A549 (cell line): ENCODE measurements at regions not wholly inside any gene's neighbourhood (a gene's known extent, or its start where the extent isn't known, plus 50 kb on each side); places are given as distances from the start of the nearest gene placed in this dataset.

Source experiments
- ATAC-seq, 2 experiments: fragments of 200-7000 bp in 1 of 2; fragments of >200 bp in 1 of 2; cut with Nextera tagmentation in 1 of 2; cut with Tn5 transposase in 1 of 2; 3 replicates each; pipeline versions ENCODE4 v1.8.0 to v1.9.1; 2018 to 2020; ENCODE audit warnings: mild to moderate bottlenecking in 1 of 2, moderate library complexity in 1 of 2
- CTCF ChIA-PET: fragments of 300-600 bp; sonication (Branson Sonifier 250); formaldehyde crosslinking; extraction: SDS; loops from one replicate; lab custom pipeline; 2021; ENCODE audit warnings: antibody characterized with exemption, inconsistent platforms; lab: Yijun Ruan, JAX
- POLR2A ChIA-PET: fragments of 350-600 bp; formaldehyde crosslinking; extraction: SDS; loops from one replicate; lab custom pipeline; 2021; ENCODE audit warnings: antibody characterized with exemption, inconsistent platforms; lab: Yijun Ruan, JAX
- DNase-seq, 2 experiments: peaks; one replicate each; pipeline versions ENCODE4 v3.0.0 to v3.0.0-alpha.2; 2011 to 2016; ENCODE audit warnings: low read depth in 1 of 2, low spot score in 1 of 2
- FAIRE-seq: peaks from 2 replicates; lab custom pipeline; 2011; peaks lifted over from hg19 to GRCh38; lab: Jason Lieb, UNC
- H3K27ac ChIP-seq, 2 experiments: fragments of >200 bp; sonication (Bioruptor Twin); formaldehyde crosslinking; 3 replicates each; pipeline ENCODE4 v1.5.1; 2016 to 2017
- H3K4me1 ChIP-seq: fragments of >200 bp; sonication (Bioruptor Twin); formaldehyde crosslinking; 3 replicates; pipeline ENCODE4 v1.6.1; 2016
- H3K4me2 ChIP-seq: fragments of >200 bp; sonication (Bioruptor Twin); formaldehyde crosslinking; 3 replicates; pipeline ENCODE4 v1.6.1; 2016
- H3K4me3 ChIP-seq: fragments of >200 bp; sonication (Bioruptor Twin); formaldehyde crosslinking; 3 replicates; pipeline ENCODE4 v1.5.1; 2016
- H3K9me3 ChIP-seq: fragments of >200 bp; sonication (Bioruptor Twin); formaldehyde crosslinking; 3 replicates; pipeline ENCODE4 v1.6.1; 2016
- ATOH8 ChIP-seq: fragments of 250-450 bp; sonication (Bioruptor Pico); IDR thresholded peaks from 2 replicates; pipeline ENCODE4 v1.5.0; 2020; ENCODE audit warnings: low read depth, mild to moderate bottlenecking, moderate library complexity
- CBX8 ChIP-seq: fragments of 200-600 bp; sonication (generic); IDR thresholded peaks from 2 replicates; pipeline ENCODE4 v1.6.1; 2016
- CEBPB ChIP-seq, 2 experiments: fragments of >200 bp in 1 of 2; sonication (Bioruptor Twin) in 1 of 2; formaldehyde crosslinking in 1 of 2; IDR thresholded peaks; 2 replicates each; pipeline ENCODE4 v1.6.1; 2012 to 2016
- CHD2 ChIP-seq: fragments of 150-350 bp; IDR thresholded peaks from 2 replicates; pipeline ENCODE4 v1.6.1; 2014; ENCODE audit warnings: low read length; ENCODE audit not compliant: partially characterized antibody
- E2F6 ChIP-seq: IDR thresholded peaks from 2 replicates; pipeline ENCODE4 v1.6.1; 2012; ENCODE audit warnings: low read depth, borderline replicate concordance
- FOSL2 ChIP-seq, 2 experiments: fragments of 450-650 bp in 1 of 2; fragments of >200 bp in 1 of 2; sonication (Bioruptor Twin) in 1 of 2; formaldehyde crosslinking; IDR thresholded peaks; 2 replicates each; pipeline versions ENCODE4 v1.5.0 to v1.6.1; 2016 to 2020; ENCODE audit warnings: mild to moderate bottlenecking in 1 of 2, moderate library complexity in 1 of 2
- HOXA7 ChIP-seq: fragments of 250-450 bp; sonication (Bioruptor Pico); IDR thresholded peaks from 2 replicates; pipeline ENCODE4 v1.5.0; 2020; ENCODE audit warnings: mild to moderate bottlenecking, moderate library complexity
- HOXB13 ChIP-seq: fragments of 250-450 bp; sonication (Bioruptor Pico); IDR thresholded peaks from 2 replicates; pipeline ENCODE4 v1.5.0; 2020; ENCODE audit warnings: low read depth, mild to moderate bottlenecking, moderate library complexity
- JUN ChIP-seq, 2 experiments: fragments of >200 bp; sonication (Bioruptor Twin); formaldehyde crosslinking; IDR thresholded peaks; 2 replicates in 1 of 2; 3 replicates in 1 of 2; pipeline ENCODE4 v1.6.1; 2016 to 2017
- JUNB ChIP-seq: fragments of >200 bp; sonication (Bioruptor Twin); formaldehyde crosslinking; IDR thresholded peaks from 2 replicates; pipeline ENCODE4 v1.6.1; 2016
- KDM1A ChIP-seq: fragments of 200-600 bp; sonication (generic); IDR thresholded peaks from 2 replicates; pipeline ENCODE4 v1.6.1; 2016; ENCODE audit warnings: low read depth, mild to moderate bottlenecking
- KDM5A ChIP-seq: fragments of 200-600 bp; sonication (generic); IDR thresholded peaks from 2 replicates; pipeline ENCODE4 v1.6.1; 2016; ENCODE audit warnings: antibody characterized with exemption, mild to moderate bottlenecking
- MYC ChIP-seq: IDR thresholded peaks from 2 replicates; pipeline ENCODE4 v1.6.1; 2012; ENCODE audit warnings: mild to moderate bottlenecking, inconsistent platforms, low read length, improper control_type of control experiment, borderline replicate concordance
- NFE2L2 ChIP-seq: fragments of 150-350 bp; conservative IDR thresholded peaks from 2 replicates; pipeline ENCODE4 v1.6.1; 2014; ENCODE audit warnings: low read length
- POLR2AphosphoS2 ChIP-seq: conservative IDR thresholded peaks from 2 replicates; pipeline ENCODE4 v1.6.1; 2012; ENCODE audit warnings: low read length, improper control_type of control experiment, inconsistent platforms
- REST ChIP-seq: fragments of 200-600 bp; sonication (generic); IDR thresholded peaks from 2 replicates; pipeline ENCODE4 v1.6.1; 2016; ENCODE audit warnings: antibody characterized with exemption, mild to moderate bottlenecking, moderate library complexity
- RFX5 ChIP-seq: fragments of 450-650 bp; IDR thresholded peaks from 2 replicates; pipeline ENCODE4 v1.7.1; 2014; ENCODE audit warnings: antibody characterized with exemption, mild to moderate bottlenecking, moderate library complexity
- RNF2 ChIP-seq: fragments of 200-600 bp; sonication (generic); IDR thresholded peaks from 2 replicates; pipeline ENCODE4 v1.6.1; 2016; ENCODE audit warnings: low read depth, mild to moderate bottlenecking, antibody characterized with exemption, moderate library complexity, borderline replicate concordance
- ZC3H11A ChIP-seq: fragments of 450-650 bp; IDR thresholded peaks from 2 replicates; pipeline ENCODE4 v1.6.1; 2014; ENCODE audit warnings: antibody characterized with exemption, mild to moderate bottlenecking
- WGBS: methylation state at CpG from one replicate; pipeline ENCODE4 v1.1.6; 2017; ENCODE audit errors: missing lambda C conversion rate; 5-methylcytosine and 5-hydroxymethylcytosine counted together
- TF ChIP-seq, protein P1 (sequence below): fragments of >200 bp; sonication (Bioruptor Twin); formaldehyde crosslinking; IDR thresholded peaks from 2 replicates; pipeline ENCODE4 v1.6.1; 2016
- TF ChIP-seq, protein P2 (sequence below): IDR thresholded peaks from 2 replicates; pipeline ENCODE4 v1.6.1; 2012
- TF ChIP-seq, protein P3 (sequence below): fragments of >200 bp; sonication (Bioruptor Twin); formaldehyde crosslinking; IDR thresholded peaks from 3 replicates; pipeline ENCODE4 v1.5.1; 2016
- TF ChIP-seq, protein P4 (sequence below): fragments of 250-450 bp; sonication (Bioruptor Pico); IDR thresholded peaks from 2 replicates; pipeline ENCODE4 v1.5.0; 2021; ENCODE audit warnings: mild to moderate bottlenecking, moderate library complexity, borderline replicate concordance
- TF ChIP-seq, protein P5 (sequence below): fragments of 150-350 bp; IDR thresholded peaks from 2 replicates; pipeline ENCODE4 v1.6.1; 2014; ENCODE audit warnings: low read depth, mild to moderate bottlenecking, low read length

- no peak overlapping the region for H3K4me2 ChIP-seq
- 6% methylated on average over 1 of the region's 1 CpG for WGBS
- POLR2A ChIA-PET, result no interaction called here
- TF ChIP-seq RFX5, result no peak
- TF ChIP-seq, protein P1, sequence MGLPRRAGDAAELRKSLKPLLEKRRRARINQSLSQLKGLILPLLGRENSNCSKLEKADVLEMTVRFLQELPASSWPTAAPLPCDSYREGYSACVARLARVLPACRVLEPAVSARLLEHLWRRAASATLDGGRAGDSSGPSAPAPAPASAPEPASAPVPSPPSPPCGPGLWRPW, result no peak
- no peak for TF ChIP-seq POLR2AphosphoS2
- TF ChIP-seq HOXB13, result no peak
- TF ChIP-seq, protein P2, sequence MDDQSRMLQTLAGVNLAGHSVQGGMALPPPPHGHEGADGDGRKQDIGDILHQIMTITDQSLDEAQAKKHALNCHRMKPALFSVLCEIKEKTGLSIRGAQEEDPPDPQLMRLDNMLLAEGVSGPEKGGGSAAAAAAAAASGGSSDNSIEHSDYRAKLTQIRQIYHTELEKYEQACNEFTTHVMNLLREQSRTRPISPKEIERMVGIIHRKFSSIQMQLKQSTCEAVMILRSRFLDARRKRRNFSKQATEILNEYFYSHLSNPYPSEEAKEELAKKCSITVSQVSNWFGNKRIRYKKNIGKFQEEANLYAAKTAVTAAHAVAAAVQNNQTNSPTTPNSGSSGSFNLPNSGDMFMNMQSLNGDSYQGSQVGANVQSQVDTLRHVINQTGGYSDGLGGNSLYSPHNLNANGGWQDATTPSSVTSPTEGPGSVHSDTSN, result no peak
- TF ChIP-seq MYC, result no peak
- TF ChIP-seq CHD2, result no peak
- no peak for TF ChIP-seq ZC3H11A
- no peak for TF ChIP-seq JUN (IDR thresholded peaks at IDR 0.05)
- no peak for TF ChIP-seq RNF2
- TF ChIP-seq JUNB, result no peak
- H3K27ac ChIP-seq, result no peak overlapping the region
- no peak overlapping the region for H3K4me3 ChIP-seq
- CTCF ChIA-PET, result interaction anchor here (0.6 kb wide), 1 partner anchor 348 kb away, joined by 3 read pairs; no protein-coding TSS in a partner anchor
- DNase-seq (no peak), FAIRE-seq (no peak), ATAC-seq (no peak)
- no peaks in the 10 kb centered on the region for H3K4me1 ChIP-seq
- no peaks in the 10 kb centered on the region for H3K9me3 ChIP-seq
These were observed 1009.5 kb downstream of the NAALADL2 start for GRCh38 chr3:175868626-175869025.

DNA sequence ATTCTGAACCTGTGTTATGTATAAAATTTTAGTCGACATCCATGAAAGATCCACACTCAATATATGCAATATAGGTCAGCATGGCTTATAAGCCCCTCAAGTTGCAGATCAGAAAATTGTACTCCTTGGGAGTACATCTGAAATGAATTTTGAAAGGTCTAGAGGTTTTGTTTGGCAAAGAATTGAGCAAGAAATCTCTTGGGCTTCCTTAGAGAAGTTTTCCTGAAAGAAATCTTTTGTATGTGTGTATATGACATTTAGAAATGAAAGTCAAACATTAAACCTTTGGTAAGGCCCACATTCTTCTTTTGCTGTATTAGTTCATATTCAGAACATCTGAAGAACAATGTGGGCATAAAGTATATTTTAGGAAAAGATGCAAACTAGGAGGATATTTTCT, 1006.6 kb downstream of the NAALADL2 start:
- no peak for DNase-seq
- Histone ChIP-seq H3K9me3 (no peaks in the 10 kb centered on the region), H3K27ac (no peak overlapping the region), H3K4me2 (no peak overlapping the region), H3K4me3 (no peak overlapping the region), H3K4me1 (no peaks in the 10 kb centered on the region)
- CTCF ChIA-PET, result no interaction called here
- ATAC-seq, result no peak
- TF ChIP-seq CEBPB (IDR thresholded peaks at IDR 0.05) (no peak), ATOH8 (no peak), KDM5A (no peak), CBX8 (no peak), RFX5 (no peak), MYC (no peak), REST (no peak), E2F6 (no peak), HOXA7 (CRISPR knock-in tag) (no peak), FOSL2 (IDR thresholded peaks at IDR 0.05) (no peak), FOSL2 (CRISPR knock-in tag; IDR thresholded peaks at IDR 0.05) (no peak), KDM1A (no peak), ZC3H11A (no peak), JUNB (no peak), NFE2L2 (no peak)
- TF ChIP-seq, protein P3, sequence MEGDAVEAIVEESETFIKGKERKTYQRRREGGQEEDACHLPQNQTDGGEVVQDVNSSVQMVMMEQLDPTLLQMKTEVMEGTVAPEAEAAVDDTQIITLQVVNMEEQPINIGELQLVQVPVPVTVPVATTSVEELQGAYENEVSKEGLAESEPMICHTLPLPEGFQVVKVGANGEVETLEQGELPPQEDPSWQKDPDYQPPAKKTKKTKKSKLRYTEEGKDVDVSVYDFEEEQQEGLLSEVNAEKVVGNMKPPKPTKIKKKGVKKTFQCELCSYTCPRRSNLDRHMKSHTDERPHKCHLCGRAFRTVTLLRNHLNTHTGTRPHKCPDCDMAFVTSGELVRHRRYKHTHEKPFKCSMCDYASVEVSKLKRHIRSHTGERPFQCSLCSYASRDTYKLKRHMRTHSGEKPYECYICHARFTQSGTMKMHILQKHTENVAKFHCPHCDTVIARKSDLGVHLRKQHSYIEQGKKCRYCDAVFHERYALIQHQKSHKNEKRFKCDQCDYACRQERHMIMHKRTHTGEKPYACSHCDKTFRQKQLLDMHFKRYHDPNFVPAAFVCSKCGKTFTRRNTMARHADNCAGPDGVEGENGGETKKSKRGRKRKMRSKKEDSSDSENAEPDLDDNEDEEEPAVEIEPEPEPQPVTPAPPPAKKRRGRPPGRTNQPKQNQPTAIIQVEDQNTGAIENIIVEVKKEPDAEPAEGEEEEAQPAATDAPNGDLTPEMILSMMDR, result no peak
- TF ChIP-seq, protein P4, sequence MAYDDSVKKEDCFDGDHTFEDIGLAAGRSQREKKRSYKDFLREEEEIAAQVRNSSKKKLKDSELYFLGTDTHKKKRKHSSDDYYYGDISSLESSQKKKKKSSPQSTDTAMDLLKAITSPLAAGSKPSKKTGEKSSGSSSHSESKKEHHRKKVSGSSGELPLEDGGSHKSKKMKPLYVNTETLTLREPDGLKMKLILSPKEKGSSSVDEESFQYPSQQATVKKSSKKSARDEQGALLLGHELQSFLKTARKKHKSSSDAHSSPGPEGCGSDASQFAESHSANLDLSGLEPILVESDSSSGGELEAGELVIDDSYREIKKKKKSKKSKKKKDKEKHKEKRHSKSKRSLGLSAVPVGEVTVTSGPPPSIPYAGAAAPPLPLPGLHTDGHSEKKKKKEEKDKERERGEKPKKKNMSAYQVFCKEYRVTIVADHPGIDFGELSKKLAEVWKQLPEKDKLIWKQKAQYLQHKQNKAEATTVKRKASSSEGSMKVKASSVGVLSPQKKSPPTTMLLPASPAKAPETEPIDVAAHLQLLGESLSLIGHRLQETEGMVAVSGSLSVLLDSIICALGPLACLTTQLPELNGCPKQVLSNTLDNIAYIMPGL (CRISPR knock-in tag), result no peak
- TF ChIP-seq, protein P5, sequence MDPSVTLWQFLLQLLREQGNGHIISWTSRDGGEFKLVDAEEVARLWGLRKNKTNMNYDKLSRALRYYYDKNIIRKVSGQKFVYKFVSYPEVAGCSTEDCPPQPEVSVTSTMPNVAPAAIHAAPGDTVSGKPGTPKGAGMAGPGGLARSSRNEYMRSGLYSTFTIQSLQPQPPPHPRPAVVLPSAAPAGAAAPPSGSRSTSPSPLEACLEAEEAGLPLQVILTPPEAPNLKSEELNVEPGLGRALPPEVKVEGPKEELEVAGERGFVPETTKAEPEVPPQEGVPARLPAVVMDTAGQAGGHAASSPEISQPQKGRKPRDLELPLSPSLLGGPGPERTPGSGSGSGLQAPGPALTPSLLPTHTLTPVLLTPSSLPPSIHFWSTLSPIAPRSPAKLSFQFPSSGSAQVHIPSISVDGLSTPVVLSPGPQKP, result no peak
- FAIRE-seq, result no peak
- POLR2A ChIA-PET, result no interaction called here
- WGBS, result 31% methylated on average over 1 of the region's 1 CpG
